ENCODE measurements at regions not wholly inside any gene's neighbourhood (a gene's known extent, or its start where the extent isn't known, plus 50 kb on each side); places are given as distances from the start of the nearest gene placed in this dataset.

GRCh38 chr2:39607538-39608262 lies 58.0 kb upstream of the TMEM178A start:
- Histone ChIP-seq H4K20me1 (ENCODE audit: insufficient read depth) (no peaks in the 10 kb centered on the region), H3K27me3 (replicated peaks; ENCODE audit: insufficient read depth) (peaks cover 16% of the 10 kb centered on the region), H3K4me2 (ENCODE audit: unreplicated experiment) (no peak overlapping the region), H3K9me3 (ENCODE audit: low read depth) (no peaks in the 10 kb centered on the region), H3K4me3 (no peak overlapping the region), H3K4me1 (ENCODE audit: insufficient read depth) (0 out of 2 replicates have a peak, but pooled peaks cover 9% of the 10 kb centered on the region), H3F3A (ENCODE audit: insufficient read depth) (no peaks in the 10 kb centered on the region; the same call in 1 of the 2 replicates), H3K36me3 (ENCODE audit: low read depth) (no peaks in the 10 kb centered on the region), H3K27ac (no peak overlapping the region), H3K9me2 (ENCODE audit: insufficient read depth) (no peaks in the 10 kb centered on the region), H3K9ac (no peak overlapping the region), H3K79me2 (ENCODE audit: insufficient read depth) (no peaks in the 10 kb centered on the region), H2AFZ (no peak overlapping the region)
- in situ Hi-C loops (cut with MboI): no loop called here
- TF ChIP-seq EZH2 (IDR thresholded peaks at IDR 0.05; ENCODE audit: insufficient read depth, poor library complexity, severe bottlenecking) (no peak), EZH2phosphoT487 (IDR thresholded peaks at IDR 0.05; ENCODE audit: insufficient read depth, low read depth) (no peak)
- no peak for DNase-seq
- WGBS, 2 experiments (ENCODE audit: low coverage in 1 of 2, low lambda C conversion rate in 2 of 2, missing lambda C conversion rate in 2 of 2): 83 to 85% methylated on average over 4 of the region's 4 CpGs

GRCh38 chr2:39608263-39608575 lies 57.5 kb upstream of the TMEM178A start:
- Histone ChIP-seq H3K27ac (no peak overlapping the region), H3F3A (ENCODE audit: insufficient read depth) (no peaks in the 10 kb centered on the region; the same call in 1 of the 2 replicates), H3K36me3 (ENCODE audit: low read depth) (no peaks in the 10 kb centered on the region), H3K9me2 (ENCODE audit: insufficient read depth) (no peaks in the 10 kb centered on the region), H3K79me2 (ENCODE audit: insufficient read depth) (no peaks in the 10 kb centered on the region), H2AFZ (no peak overlapping the region), H4K20me1 (ENCODE audit: insufficient read depth) (no peaks in the 10 kb centered on the region), H3K4me2 (ENCODE audit: unreplicated experiment) (no peak overlapping the region), H3K27me3 (replicated peaks; ENCODE audit: insufficient read depth) (peaks cover 16% of the 10 kb centered on the region), H3K4me3 (no peak overlapping the region), H3K4me1 (ENCODE audit: insufficient read depth) (0 out of 2 replicates have a peak, but pooled peaks cover 7% of the 10 kb centered on the region), H3K9ac (no peak overlapping the region), H3K9me3 (ENCODE audit: low read depth) (no peaks in the 10 kb centered on the region)
- in situ Hi-C loops (cut with MboI): no loop called here
- TF ChIP-seq EZH2 (IDR thresholded peaks at IDR 0.05; ENCODE audit: insufficient read depth, poor library complexity, severe bottlenecking) (no peak), EZH2phosphoT487 (IDR thresholded peaks at IDR 0.05; ENCODE audit: insufficient read depth, low read depth) (no peak)
- 97% methylated on average over 4 of the region's 4 CpGs for WGBS, 2 experiments (ENCODE audit: low coverage in 1 of 2, low lambda C conversion rate in 2 of 2, missing lambda C conversion rate in 2 of 2)
- DNase-seq: no peak

GRCh38 chr2:39608686-39609441 lies 56.9 kb upstream of the TMEM178A start:
- H3K79me2 ChIP-seq (ENCODE audit: insufficient read depth): no peaks in the 10 kb centered on the region
- H3K27ac ChIP-seq: no peak overlapping the region
- no peaks in the 10 kb centered on the region for H3K36me3 ChIP-seq (ENCODE audit: low read depth)
- H3K9me2 ChIP-seq (ENCODE audit: insufficient read depth): no peaks in the 10 kb centered on the region
- in situ Hi-C loops (cut with MboI): no loop called here
- H3K27me3 ChIP-seq (replicated peaks; ENCODE audit: insufficient read depth): peaks cover 16% of the 10 kb centered on the region
- H2AFZ ChIP-seq: no peak overlapping the region
- H3K4me1 ChIP-seq (ENCODE audit: insufficient read depth): 0 out of 2 replicates have a peak, but pooled peaks cover under 1% of the 10 kb centered on the region
- 44 to 46% methylated on average over 6 of the region's 6 CpGs for WGBS, 2 experiments (ENCODE audit: low coverage in 1 of 2, low lambda C conversion rate in 2 of 2, missing lambda C conversion rate in 2 of 2)
- no peaks in the 10 kb centered on the region for H3F3A ChIP-seq (ENCODE audit: insufficient read depth)
- H3K4me3 ChIP-seq: no peak overlapping the region
- no peak overlapping the region for H3K4me2 ChIP-seq (ENCODE audit: unreplicated experiment)
- no peaks in the 10 kb centered on the region for H4K20me1 ChIP-seq (ENCODE audit: insufficient read depth)
- H3K9ac ChIP-seq: no peak overlapping the region
- TF ChIP-seq EZH2 (IDR thresholded peaks at IDR 0.05; ENCODE audit: insufficient read depth, poor library complexity, severe bottlenecking) (no peak), EZH2phosphoT487 (IDR thresholded peaks at IDR 0.05; ENCODE audit: insufficient read depth, low read depth) (no peak)
- no peaks in the 10 kb centered on the region for H3K9me3 ChIP-seq (ENCODE audit: low read depth)
- no peak for DNase-seq

- H3K9ac ChIP-seq: no peak overlapping the region
- DNase-seq: no peak
- no peaks in the 10 kb centered on the region for H3F3A ChIP-seq (ENCODE audit: insufficient read depth)
- H3K27ac ChIP-seq: no peak overlapping the region
- H3K9me3 ChIP-seq (ENCODE audit: low read depth): no peaks in the 10 kb centered on the region
- no peaks in the 10 kb centered on the region for H3K4me1 ChIP-seq (ENCODE audit: insufficient read depth)
- H3K4me3 ChIP-seq: no peak overlapping the region
- H3K4me2 ChIP-seq (ENCODE audit: unreplicated experiment): no peak overlapping the region
- no peaks in the 10 kb centered on the region for H4K20me1 ChIP-seq (ENCODE audit: insufficient read depth)
- no peaks in the 10 kb centered on the region for H3K79me2 ChIP-seq (ENCODE audit: insufficient read depth)
- in situ Hi-C loops (cut with MboI): no loop called here
- no peak overlapping the region for H2AFZ ChIP-seq
- no peaks in the 10 kb centered on the region for H3K9me2 ChIP-seq (ENCODE audit: insufficient read depth)
- H3K36me3 ChIP-seq (ENCODE audit: low read depth): no peaks in the 10 kb centered on the region
- peaks cover 12% of the 10 kb centered on the region for H3K27me3 ChIP-seq (replicated peaks; ENCODE audit: insufficient read depth)
- TF ChIP-seq EZH2 (IDR thresholded peaks at IDR 0.05; ENCODE audit: insufficient read depth, poor library complexity, severe bottlenecking): no peak
- TF ChIP-seq EZH2phosphoT487 (IDR thresholded peaks at IDR 0.05; ENCODE audit: insufficient read depth, low read depth): no peak
- WGBS, 2 experiments (ENCODE audit: low coverage in 1 of 2, low lambda C conversion rate in 2 of 2, missing lambda C conversion rate in 2 of 2): 77 to 81% methylated on average over 2 of the region's 2 CpGs
These were observed 55.8 kb upstream of the TMEM178A start for GRCh38 chr2:39609917-39610316.

Measured in GM23248 (cell line).